HEK293 (cell line): ENCODE measurements at regions not wholly inside any gene's neighbourhood (a gene's known extent, or its start where the extent isn't known, plus 50 kb on each side); places are given as distances from the start of the nearest gene placed in this dataset.

Source experiments
- ZFP3 ChIP-seq: fragments of 450-650 bp; formaldehyde crosslinking; IDR thresholded peaks from 2 replicates; pipeline ENCODE4 v1.5.1; 2016; ENCODE audit warnings: low read depth, missing biosample characterization, missing genetic modification characterization
- TF ChIP-seq, protein P1 (sequence below): fragments of 450-650 bp; formaldehyde crosslinking; IDR thresholded peaks from 2 replicates; pipeline ENCODE4 v1.5.1; 2016; ENCODE audit warnings: missing biosample characterization, missing genetic modification characterization

DNA sequence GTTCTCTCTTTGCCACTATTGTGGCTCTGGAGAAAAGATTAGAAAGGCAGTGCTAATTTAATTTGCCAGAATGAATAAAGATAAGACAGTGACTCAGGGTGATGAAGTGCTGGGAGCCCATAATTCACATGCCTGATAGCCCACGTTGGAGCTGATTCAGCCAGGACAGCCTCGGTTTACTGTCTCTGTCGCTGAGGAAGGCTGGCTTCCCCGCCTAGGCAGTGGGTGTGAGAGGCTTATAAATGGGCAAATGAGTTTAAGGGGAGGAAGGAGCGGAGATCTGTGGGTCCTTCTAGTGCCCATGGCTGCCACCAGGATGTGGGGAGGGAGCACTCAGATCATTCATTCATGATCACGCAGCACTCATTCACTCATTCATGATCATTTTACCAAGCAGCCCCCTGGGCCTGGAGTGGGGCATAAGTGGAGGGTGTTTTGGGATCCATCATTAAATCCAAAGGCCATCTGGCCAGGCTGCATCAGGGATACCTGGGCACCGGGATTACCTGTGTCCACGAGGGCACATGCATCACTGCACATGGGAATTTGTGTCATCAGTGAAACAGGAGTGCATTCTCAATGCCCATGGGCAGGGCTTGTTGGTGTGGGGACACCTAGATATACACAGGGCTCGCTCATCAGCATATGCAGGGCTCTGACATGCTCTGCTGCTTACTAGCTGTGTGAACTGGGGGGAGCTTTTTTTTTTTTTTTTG, 315.4 kb downstream of the MATN1 start:
- TF ChIP-seq, protein P1, sequence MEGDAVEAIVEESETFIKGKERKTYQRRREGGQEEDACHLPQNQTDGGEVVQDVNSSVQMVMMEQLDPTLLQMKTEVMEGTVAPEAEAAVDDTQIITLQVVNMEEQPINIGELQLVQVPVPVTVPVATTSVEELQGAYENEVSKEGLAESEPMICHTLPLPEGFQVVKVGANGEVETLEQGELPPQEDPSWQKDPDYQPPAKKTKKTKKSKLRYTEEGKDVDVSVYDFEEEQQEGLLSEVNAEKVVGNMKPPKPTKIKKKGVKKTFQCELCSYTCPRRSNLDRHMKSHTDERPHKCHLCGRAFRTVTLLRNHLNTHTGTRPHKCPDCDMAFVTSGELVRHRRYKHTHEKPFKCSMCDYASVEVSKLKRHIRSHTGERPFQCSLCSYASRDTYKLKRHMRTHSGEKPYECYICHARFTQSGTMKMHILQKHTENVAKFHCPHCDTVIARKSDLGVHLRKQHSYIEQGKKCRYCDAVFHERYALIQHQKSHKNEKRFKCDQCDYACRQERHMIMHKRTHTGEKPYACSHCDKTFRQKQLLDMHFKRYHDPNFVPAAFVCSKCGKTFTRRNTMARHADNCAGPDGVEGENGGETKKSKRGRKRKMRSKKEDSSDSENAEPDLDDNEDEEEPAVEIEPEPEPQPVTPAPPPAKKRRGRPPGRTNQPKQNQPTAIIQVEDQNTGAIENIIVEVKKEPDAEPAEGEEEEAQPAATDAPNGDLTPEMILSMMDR (tag by site-specific recombination): no peak
- TF ChIP-seq ZFP3: no peak
